ENCODE measurements at regions not wholly inside any gene's neighbourhood (a gene's known extent, or its start where the extent isn't known, plus 50 kb on each side); places are given as distances from the start of the nearest gene placed in this dataset.
"Not testable (repeated sequence)": the region's sequence is repeated elsewhere in the genome, so short reads cannot be mapped to it uniquely, and the experiment has no call there.

DNA sequence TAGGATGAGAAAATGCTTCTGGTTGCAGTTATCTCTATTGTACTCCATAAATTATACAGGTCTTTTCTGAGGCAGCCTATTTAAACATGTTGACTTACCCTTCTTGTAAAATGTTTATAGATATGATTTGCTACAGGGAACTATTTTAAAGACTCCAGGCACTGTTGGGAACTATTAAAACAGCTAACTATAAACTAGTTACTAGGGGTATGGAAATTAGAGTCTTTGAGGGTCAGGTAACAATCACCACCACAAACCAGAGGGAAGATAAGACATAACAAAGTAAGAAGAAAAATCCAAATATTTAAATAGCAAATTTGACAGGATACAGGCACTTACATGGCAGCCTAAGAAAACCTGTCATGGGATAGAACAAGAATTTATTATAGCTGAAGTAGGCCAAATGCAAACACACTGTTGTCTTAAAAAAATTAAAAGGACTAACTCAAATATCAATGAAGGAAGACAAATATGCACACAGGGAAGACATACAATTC, 251.0 kb upstream of the CWC22 start:
- no peak for DNase-seq

DNA sequence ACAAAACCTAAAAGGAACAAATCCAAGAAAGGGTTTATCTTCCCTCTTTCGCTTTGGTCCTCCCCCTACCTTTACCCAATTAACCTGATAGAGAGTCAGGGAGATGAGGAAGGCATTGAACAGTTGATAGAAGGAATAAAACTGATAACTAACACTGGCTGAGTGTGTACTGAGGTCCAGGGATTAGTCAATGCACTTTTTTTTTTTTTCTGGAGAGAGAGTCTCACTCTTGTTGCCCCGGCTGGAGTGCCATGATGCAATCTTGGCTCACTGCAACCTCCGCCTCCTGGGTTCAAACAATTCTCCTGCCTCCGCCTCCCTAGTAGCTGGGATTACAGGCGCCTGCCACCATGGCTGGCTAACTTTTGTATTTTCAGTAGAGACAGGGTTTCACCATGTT, 250.2 kb upstream of the CWC22 start:
- no peak for DNase-seq

DNA sequence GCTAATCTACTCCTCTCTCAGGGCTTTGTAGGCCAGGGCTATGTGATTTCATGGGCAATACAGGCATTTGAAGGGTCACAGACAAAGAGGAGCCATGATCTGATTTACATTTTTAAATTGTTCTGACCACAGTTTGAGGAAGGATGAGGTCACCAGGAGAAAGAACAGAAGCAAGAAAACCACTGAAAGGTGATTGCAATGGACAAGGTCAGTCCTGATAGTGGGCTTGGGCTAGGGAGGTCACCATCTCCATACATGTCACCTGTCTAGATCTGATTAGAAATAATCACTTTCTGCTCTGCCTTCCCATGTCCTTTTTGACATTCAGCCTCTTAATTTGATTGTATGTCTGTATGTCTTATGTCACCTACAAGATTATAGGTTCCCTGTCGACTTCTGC, 248.9 kb upstream of the CWC22 start:
- no peak for DNase-seq

DNA sequence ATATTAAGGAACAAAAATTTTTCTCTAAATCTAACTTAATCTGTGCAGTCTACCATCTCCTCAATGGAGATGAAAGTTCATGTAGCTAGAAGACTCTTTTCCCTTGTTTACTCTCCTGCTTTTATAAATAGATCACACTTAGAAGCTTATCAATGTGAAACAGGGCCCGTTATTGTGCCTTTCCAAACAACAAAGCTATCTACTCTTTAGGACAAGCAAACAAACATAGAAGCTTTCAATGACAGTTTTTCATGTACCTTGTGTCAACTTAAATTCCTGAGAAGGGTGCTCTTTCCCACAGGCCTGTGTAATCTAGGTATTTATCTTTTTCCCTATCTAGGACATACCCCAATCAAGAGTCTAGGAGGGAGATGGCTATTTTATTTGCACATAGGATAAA, 247.8 kb upstream of the CWC22 start:
- DNase-seq = no peak

DNA sequence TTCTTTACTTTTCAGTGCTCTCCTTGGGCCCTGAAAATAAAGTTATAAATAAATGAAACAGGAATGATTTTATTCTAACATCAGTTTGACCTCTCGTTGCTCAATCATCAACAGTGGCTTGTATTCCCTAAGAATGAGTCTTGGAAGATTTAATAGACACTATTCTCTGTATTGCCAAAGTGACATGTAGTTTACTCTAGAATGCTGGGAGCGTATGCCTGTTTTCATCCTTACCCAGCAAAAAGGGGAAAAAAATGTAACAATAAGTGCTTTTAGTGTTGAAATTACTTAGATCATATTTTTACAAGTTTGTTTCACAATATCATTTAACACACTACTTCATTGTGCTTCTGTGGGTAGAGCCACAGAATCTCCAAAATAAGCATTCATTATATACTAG, 240.6 kb upstream of the CWC22 start:
- no peak for DNase-seq

DNA sequence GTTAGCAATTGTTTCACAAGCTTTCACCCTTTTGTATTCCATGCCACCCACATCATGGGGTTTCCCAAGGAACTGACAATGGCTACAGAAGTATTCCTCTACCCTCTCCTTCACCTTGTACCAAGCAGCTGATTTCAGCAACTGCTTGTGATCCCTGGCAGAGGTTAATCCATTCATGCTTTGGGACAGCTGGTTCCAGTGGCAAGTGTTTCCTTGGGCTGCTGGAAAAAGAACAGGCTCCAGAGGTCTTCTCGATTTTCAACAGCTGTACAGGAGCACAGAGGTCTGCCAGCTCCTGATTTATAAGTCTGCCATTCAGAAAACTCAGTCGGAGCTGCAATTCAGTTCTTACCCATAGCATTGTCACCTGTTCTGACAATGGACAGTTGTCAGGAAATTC, 239.2 kb upstream of the CWC22 start:
- no peak for DNase-seq

DNA sequence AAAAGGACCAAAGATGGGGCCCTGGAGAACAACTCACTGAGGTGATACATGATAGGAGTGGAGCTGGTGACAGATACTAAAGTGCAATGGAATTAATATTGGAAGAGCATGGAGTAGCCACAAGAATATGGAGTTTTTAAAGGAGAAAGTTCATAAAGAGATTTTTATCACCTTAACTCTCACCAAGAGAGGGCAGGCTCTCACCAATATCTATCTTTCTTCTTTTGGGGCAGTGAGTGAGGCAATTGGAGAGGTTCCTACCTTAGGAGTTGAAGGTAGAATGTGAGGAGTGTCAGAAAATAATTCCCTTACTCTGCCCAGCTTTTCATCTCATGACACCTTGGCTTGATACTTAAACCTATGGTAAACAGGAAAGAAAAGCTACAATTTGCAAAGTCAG, 233.7 kb upstream of the CWC22 start:
- DNase-seq = no peak

DNA sequence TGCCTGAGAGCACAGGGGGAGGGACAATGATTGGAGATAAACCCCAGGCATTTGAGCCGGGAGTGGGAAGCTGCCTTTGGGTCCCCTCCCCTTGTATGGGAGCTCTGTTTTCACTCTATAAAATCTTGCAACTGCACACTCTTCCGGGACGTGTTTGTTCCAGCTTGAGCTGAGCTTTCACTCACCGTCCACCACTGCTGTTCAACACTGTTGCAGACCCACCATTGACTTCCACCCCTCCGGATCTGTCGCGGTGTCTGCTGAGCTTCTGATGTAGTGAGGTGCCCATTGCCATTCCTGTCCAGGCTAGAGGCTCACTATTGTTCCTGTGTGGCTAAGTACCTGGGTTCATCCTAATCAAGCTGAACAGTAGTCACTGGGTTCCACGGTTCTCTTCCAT, 231.6 kb upstream of the CWC22 start:
- no peak for DNase-seq

DNA sequence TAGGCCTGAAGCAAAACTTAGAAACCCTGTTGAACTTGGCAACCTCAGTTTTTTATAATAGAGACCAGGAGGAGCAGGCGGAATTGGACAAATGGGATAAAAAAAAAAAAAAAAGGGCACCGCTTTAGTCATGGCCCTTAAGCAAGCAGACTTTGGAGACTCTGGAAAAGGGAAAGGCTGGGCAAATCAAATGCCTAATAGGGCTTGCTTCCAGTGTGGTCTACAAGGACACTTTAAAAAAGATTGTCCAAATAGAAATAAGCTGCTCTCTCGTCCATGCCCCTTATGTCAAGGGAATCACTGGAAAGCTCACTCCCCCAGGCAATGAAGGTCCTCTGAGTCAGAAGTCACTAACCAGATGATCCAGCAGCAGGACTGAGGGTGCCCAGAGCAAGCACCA, 229.0 kb upstream of the CWC22 start:
- not testable (repeated sequence) for DNase-seq

DNA sequence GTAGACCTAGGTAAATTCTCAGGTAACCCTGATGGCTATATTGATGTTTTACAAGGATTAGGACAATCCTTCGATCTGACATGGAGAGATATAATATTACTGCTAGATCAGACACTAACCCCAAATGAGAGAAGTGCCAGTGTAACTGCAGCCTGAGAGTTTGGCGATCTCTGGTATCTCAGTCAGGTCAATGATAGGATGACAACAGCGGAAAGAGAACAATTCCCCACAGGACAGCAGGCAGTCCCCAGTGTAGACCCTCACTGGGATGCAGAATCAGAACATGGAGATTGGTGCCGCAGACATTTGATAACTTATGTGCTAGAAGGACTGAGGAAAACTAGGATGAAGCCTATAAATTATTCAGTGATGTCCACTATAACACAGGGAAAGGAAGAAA, 228.4 kb upstream of the CWC22 start:
- not testable (repeated sequence) for DNase-seq

DNA sequence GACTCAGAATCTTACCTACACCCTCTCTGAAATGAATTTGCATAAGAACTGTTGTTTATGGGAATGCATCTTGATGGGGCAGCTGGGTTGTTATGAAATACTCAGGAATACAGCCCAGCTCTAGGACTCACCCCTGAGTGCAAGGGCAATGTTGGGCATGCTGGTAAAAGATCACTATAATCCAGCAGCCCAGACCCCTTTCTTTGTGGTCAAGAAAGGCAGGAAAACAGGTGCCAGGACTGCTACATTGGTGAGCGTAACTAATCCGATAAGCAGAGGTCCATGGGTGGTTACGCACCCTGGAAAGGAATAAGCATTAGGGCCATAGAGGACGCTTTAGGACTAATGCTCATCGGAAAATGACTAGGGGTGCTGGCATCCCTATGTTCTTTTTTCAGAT, 227.9 kb upstream of the CWC22 start:
- not testable (repeated sequence) for DNase-seq

DNA sequence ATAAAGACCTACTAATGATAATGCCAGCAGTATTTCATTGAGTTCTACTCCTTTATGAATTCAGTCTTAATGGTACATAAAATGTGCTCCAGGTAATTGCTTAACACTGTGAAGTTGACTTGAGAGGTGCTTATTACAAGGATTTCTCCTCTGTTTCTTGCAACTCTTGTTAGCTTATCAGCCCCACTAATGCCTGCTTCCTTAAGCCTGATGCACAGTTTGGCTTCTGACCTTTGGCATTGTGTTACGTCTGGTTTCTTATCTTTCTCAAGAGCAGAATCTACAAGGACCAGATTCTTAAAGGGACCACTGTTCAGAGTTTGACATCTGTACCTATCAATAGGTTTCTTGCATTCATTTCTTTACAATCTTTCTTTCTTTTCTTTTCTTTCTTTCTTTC, 223.9 kb upstream of the CWC22 start:
- no peak for DNase-seq

DNA sequence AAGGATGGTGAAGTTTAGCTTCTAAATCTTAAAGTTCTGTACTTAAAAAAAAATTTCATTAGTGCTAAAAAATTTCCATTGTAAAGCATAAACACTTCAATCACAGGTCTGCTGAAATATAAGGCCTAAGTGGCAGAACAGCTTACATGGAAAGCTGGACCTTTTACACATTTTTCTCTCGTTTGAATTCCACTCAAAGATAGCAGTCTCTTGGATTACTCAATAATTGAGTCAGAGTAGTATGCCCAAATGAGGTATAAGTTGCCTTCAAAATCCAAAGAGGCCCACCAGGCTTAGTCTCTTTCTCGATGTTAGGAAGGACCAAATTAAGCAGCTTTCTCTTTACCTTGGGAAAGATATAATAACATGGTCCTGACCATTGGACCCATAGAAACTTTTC, 220.4 kb upstream of the CWC22 start:
- no peak for DNase-seq

DNA sequence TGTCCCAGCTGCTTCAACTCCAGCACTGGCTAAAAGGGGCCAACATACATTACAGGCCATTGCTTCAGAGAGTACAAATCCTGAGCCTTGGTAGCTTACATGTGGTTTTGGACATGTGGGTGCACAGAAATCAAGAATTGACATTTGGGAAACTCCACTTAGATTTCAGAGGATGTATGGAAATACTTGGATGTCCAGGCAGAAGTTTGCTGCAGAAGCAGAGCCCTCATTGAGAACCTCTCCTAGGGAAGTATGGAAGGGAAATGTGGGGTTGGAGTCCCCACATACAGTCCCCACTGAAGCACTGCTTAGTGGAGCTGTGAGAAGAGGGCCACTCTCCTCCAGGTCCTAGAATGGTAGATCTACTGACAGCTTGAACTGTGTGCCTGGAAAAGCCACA, 218.0 kb upstream of the CWC22 start:
- DNase-seq = no peak

DNA sequence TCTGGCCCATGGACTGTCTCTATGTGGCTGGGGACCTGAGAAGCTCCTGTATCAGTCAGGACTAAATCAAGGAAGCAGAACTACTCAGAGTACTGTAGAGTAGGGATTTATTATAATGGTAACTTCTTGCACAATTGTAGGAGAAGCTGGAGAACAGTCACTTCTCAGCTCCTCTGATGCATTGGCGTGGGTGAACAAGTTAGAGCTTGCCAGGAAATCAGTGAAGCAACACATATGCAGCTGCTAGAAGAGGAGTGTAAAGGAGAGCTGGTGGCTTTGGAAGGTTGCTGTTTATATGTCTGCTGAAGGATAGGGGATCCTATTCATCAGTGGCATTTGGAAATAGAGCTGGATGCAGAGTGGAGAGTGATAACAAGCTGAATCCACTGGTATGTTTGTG, 215.5 kb upstream of the CWC22 start:
- no peak for DNase-seq

DNA sequence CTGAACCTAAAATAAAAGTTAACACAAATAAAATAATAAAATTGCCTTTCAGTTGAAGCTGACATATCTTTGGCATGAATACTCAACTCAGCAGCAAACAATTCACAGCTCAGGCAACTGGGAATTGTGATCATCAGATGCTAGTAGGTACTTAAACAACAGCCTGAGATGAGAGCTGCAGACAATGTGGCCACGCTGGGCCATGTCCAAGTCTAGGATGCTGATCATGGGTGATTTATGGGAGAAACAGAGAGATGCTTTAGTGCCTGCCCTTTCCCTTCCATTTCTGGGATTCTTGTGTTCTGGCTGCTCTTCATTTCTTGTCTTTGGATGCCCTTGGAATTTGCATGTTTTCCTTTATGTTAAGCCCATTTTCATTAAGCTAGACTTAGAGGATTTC, 212.4 kb upstream of the CWC22 start:
- no peak for DNase-seq

DNA sequence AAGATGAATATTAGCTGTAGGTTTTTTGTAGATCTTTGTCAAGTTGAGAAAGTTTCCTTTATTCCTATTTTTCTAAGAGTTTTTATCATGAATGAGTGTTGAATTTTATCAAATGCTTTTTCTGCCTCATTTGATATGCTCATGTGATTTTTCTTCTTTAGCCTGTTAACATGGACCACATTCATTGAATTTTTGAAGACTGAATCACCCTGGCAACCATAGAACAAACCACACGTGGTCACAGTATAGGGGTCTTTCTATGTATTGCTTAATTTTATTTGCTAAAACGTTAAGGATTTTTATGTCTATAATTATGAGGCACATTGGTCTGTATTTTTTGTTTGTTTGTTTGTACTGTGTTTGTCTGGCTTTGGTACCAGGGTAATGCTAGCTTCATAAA, 201.7 kb upstream of the CWC22 start:
- no peak for DNase-seq

DNA sequence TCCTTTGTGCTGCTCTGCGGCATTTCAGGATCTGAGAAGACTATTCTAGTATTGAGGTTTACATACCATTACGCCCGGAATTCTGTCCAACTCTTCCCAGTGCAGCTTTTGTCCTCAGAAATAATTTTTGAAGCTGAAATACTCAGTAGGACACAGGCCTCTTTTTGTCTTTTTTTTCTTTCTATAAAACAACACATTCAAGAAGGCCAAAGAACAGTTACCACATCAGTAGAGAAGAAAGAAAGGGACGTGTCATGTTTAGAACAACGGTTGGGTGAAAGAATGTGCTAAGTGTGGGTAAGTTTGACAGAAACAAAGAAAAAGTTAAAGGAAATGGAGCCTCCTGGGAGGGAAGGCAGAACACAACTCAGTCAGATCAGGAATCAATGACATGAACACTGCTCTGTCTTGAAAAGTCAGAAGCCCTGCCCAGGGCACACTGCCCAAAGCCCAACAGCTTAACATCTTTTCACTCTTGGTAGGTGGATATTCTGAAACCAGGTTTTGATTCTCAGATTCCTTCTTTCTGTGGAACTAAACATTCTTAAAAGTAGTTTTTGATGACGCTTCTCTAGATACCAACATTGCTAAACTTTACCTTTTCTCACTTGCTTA, 198.6 kb upstream of the CWC22 start:
- DNase-seq = no peak

DNA sequence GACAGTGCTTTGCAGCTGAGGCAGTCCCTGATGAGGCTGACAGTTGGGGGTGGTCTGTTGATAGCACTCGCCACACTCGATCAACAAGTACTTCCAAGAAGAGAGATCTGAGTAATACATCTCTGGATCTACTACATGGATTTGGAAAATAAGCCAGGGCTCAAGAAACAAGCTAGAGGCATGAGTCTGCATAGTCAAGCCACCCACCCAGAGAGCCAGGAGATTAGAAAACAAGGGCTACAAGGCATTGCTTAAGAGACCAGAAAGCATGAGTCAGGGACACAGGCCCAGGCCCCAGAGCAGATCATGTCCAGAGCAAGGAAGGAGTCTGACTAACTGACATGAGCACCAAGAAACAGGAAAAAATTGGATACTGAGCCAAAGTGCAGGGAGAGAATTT, 196.9 kb upstream of the CWC22 start:
- DNase-seq = no peak

DNA sequence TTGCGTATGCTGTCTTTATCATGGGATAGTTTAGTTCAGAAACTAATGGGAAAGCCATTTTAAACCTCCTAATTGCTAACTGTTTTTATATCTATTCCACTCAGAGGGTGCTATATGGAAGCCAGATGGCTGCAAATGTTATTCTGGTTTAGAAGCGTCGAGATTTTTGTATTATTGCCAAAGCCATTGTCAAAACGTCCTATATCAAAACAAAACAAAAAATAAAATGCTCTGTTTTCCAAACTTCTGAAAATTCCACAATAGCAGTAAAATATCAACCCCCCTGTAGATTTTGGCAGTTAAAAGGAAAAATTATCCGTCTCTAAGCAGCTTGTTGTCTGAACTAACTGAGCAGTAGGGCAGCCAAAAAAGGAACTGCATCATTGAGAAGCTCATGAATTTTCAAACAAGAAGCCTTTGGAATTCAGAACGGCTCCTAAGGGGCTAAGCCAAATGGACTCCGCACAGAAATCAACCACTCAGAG, 195.4 kb upstream of the CWC22 start:
- DNase-seq = no peak

DNA sequence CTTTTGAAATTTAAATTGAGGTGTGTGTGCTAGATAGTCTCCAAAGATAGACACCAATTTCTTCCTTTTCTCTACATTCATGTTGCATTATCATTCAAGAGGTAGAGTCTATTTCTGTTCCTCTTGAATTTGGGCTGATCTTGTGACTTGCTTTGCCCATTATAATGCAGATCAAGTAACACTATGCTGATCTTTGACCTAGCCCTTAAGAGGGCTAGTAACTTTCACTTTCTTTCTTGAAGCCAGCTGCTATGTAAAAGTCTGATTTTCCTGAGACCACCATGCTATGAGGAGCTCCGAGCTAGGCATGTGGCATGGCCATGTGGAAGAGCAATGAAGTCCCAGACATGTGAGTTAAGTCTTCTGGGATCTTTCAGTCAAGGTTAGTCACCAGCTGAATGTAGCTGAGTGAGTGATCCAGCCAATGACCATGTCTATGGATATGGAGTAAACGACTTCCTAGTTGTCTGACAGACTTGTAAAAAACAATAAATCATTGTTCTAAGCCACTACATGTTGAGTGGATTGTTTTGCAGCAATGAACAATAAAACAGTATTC, 189.4 kb upstream of the CWC22 start:
- DNase-seq = no peak

DNA sequence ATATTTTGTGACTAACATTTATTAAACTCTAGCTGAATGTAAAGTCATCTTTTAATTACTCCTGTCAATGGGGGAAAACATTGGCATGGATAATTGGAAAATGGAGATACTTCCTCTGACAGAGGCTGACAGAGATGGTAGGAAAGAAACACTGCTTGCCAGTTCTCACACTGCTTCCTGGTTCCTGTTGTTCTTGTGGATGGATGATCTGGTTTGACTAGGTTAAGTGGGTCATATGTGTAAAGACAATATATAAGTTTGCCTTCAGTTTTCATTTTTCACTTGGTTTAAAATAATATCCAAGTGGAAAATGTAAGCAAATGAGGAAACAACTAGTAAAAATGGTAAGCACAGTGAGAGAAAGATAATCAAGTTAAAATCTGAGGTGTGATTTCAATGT, 188.8 kb upstream of the CWC22 start:
- no peak for DNase-seq

DNA sequence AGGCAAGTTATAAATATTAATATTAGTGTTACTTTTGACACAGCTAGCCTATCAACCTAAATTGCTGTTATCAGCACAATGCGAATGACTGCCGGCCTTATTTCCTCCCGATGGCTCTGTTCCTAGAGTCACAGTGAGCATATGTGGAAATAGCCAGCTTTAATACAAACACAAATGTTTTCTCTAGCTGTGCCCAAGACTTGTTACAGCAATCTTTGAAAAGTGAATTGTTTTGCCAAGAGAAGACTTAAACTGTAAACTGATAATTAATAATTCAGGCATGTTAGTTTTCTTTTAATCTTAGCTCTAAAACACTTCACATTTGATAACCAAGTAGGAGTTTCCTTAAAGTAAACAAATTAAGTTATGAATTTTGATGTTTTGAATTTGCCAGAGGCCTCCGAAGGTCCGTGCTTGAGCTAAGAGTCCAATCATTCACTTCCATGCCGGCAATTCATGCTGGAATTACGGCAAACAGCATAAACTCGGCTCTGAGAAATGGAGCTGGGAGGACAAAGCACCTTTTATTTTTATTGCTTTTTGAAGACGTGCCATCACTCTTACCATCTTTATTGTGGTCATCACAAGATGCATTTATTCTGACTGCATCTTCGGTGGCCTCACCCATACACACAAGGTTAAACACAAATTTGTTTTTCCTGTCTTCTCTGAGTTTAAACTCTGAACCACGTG, 184.5 kb upstream of the CWC22 start:
- no peak for DNase-seq

DNA sequence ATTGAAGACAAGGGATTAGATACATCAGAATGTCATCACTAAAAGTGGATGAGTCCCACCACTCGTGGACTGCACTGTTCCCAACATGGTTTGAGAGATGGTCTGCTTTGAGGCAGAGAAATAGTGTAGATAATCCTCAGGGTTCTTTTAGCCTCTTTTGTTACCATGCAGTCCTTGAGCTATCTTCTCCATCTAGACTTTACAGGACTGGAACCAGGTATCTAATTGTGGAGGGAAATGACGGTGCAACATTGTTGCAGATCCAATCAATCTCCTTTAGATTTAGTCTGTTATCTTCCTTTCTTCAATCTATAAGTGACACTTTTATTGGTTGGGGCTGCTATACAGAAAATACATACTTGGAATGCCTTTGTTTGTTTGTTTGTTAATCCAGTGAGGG, 183.8 kb upstream of the CWC22 start:
- no peak for DNase-seq

DNA sequence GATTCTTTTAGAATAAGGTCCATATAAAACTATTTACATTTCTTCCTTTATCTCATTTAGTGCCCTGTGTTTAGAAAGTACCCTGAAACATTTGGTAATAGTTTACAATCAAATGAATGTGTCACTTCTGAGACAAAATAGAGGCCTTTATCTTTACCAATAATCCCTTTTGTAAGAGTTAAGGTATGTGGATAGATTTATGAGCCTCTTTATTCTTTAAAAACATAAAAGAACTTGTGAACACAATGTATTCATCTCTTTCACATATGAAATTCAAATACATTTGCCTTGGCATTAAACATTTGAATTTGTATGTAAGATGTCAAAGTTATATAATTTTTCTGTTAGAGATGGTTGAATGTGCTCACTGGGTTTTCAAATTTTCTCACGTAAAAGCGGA, 180.5 kb upstream of the CWC22 start:
- no peak for DNase-seq

All from suppressor macrophage treated with lipopolysaccharide for 4 hours (primary cell).